Mammary epithelial cell (primary cell): ENCODE measurements at regions not wholly inside any gene's neighbourhood (a gene's known extent, or its start where the extent isn't known, plus 50 kb on each side); places are given as distances from the start of the nearest gene placed in this dataset.

ENCODE experiments used
- CTCF ChIP-seq, 2 donors: IDR thresholded peaks in 1 of 2; conservative IDR thresholded peaks in 1 of 2; 2 replicates each; pipeline ENCODE4 v1.5.1; 2011 to 2012; ENCODE audit warnings: inconsistent platforms in 2 of 2, low read length in 2 of 2, mild to moderate bottlenecking in 2 of 2, control low read depth in 1 of 2, low read depth in 1 of 2; ENCODE audit not compliant: insufficient read depth in 1 of 2; ENCODE audit errors: extremely low read depth in 1 of 2
- EZH2 ChIP-seq: IDR thresholded peaks from 2 replicates; pipeline ENCODE4 v1.6.1; 2012; ENCODE audit warnings: low read length, inconsistent platforms, borderline replicate concordance

GRCh38 chr5:137566780-137567179, 67.7 kb upstream of the SPOCK1 start:
- no peak for TF ChIP-seq CTCF (conservative IDR thresholded peaks at IDR 0.05 in 1 of 2, IDR thresholded peaks at IDR 0.05 in 1 of 2; ENCODE audit: extremely low read depth in 1 of 2, insufficient read depth in 1 of 2, low read depth in 1 of 2, low read length in 2 of 2)
- TF ChIP-seq EZH2, result no peak
